Kidney (tissue), 13 donors: ENCODE measurements at regions not wholly inside any gene's neighbourhood (a gene's known extent, or its start where the extent isn't known, plus 50 kb on each side); places are given as distances from the start of the nearest gene placed in this dataset.

Experiments used
- DNase-seq, 5 donors: peaks; one replicate each; pipeline ENCODE4 v3.0.0-alpha.2; 2013 to 2020
- FAIRE-seq: peaks from 2 replicates; lab custom pipeline; 2012; peaks lifted over from hg19 to GRCh38; lab: Jason Lieb, UNC
- H3K27ac ChIP-seq, 2 donors: one replicate each; pipeline ENCODE4 v1.7.0; 2013; ENCODE audit warnings: low read depth in 2 of 2, low read length in 2 of 2, inconsistent platforms in 1 of 2
- H3K27me3 ChIP-seq: one replicate; pipeline ENCODE4 v1.7.1; 2013; ENCODE audit warnings: low read length, inconsistent platforms; ENCODE audit not compliant: control insufficient read depth, insufficient read depth
- H3K36me3 ChIP-seq, 3 donors: one replicate each; pipeline versions ENCODE4 v1.7.0 to v1.7.1; 2013; ENCODE audit warnings: low read length in 3 of 3, control low read depth in 1 of 3, inconsistent platforms in 1 of 3; ENCODE audit not compliant: insufficient read depth in 3 of 3, control insufficient read depth in 2 of 3
- H3K4me1 ChIP-seq, 3 donors: one replicate each; pipeline versions ENCODE4 v1.7.0 to v1.7.1; 2013; ENCODE audit warnings: low read length in 3 of 3, inconsistent platforms in 1 of 3, low read depth in 1 of 3; ENCODE audit not compliant: control insufficient read depth in 2 of 3, insufficient read depth in 2 of 3
- H3K4me3 ChIP-seq, 3 donors: one replicate each; pipeline versions ENCODE4 v1.7.0 to v1.8.1; 2013; ENCODE audit warnings: low read length in 3 of 3, control low read depth in 1 of 3, inconsistent platforms in 1 of 3
- H3K9ac ChIP-seq, 3 donors: one replicate each; pipeline versions ENCODE4 v1.7.0 to v1.7.1; 2013; ENCODE audit warnings: low read length in 3 of 3, control low read depth in 1 of 3, inconsistent platforms in 1 of 3
- H3K9me3 ChIP-seq, 3 donors: one replicate each; pipeline versions ENCODE4 v1.7.0 to v1.7.1; 2013; ENCODE audit warnings: low read length in 3 of 3, control low read depth in 1 of 3, inconsistent platforms in 1 of 3; ENCODE audit not compliant: control insufficient read depth in 2 of 3, insufficient read depth in 1 of 3
- intact Hi-C: fragments of 100-400 bp; cut with DNase I; formaldehyde crosslinking; loops from one replicate; pipeline ENCODE4 v1.11.1; 2022
- TF ChIP-seq, protein P1 (sequence below): IDR thresholded peaks from 3 replicates; pipeline ENCODE4 v1.5.1; 2012; ENCODE audit warnings: mild to moderate bottlenecking, moderate library complexity, borderline replicate concordance; ENCODE audit not compliant: insufficient read depth; ENCODE audit errors: extremely low read depth
- donor health status: control.
- donor health status: control.
- donor health status: control.
- donor health status: control.
- donor health status: control.
- donor health status: DM: yes; HTN: yes; CAD: no.
- donor health status: Normal renal cell carcinoma (clear cell type).

DNA sequence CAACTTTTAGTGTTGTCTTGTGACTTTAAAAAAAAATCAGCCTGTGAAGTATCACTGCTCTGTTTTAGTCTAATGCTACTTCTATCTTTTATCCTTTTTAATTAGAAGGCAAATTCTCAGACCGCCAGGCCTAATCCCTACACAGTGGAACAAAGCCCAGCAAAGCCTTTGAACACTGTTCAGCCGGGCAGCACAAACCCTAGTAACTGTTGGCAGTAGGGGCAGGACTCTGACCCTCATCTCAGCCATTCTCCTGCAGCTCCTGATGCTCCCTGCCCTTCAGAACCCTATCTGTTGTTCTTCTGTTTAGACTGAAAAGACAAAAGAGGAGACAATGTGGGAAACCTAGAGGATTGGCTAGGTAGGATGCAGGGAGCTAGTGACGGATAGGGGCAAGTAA lies 78.0 kb upstream of the OTX2 start:
- no peak for FAIRE-seq
- Histone ChIP-seq H3K27me3 (no peaks in the 10 kb centered on the region), H3K9me3 (no peaks in the 10 kb centered on the region), H3K36me3 (no peaks in the 10 kb centered on the region), H3K4me3 (no peak overlapping the region), H3K9ac (no peak overlapping the region), H3K4me1 (no peaks in the 10 kb centered on the region), H3K27ac (no peak overlapping the region)
- no peak for DNase-seq
- intact Hi-C loops, result no loop called here
- TF ChIP-seq, protein P1, sequence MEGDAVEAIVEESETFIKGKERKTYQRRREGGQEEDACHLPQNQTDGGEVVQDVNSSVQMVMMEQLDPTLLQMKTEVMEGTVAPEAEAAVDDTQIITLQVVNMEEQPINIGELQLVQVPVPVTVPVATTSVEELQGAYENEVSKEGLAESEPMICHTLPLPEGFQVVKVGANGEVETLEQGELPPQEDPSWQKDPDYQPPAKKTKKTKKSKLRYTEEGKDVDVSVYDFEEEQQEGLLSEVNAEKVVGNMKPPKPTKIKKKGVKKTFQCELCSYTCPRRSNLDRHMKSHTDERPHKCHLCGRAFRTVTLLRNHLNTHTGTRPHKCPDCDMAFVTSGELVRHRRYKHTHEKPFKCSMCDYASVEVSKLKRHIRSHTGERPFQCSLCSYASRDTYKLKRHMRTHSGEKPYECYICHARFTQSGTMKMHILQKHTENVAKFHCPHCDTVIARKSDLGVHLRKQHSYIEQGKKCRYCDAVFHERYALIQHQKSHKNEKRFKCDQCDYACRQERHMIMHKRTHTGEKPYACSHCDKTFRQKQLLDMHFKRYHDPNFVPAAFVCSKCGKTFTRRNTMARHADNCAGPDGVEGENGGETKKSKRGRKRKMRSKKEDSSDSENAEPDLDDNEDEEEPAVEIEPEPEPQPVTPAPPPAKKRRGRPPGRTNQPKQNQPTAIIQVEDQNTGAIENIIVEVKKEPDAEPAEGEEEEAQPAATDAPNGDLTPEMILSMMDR, result no peak

DNA sequence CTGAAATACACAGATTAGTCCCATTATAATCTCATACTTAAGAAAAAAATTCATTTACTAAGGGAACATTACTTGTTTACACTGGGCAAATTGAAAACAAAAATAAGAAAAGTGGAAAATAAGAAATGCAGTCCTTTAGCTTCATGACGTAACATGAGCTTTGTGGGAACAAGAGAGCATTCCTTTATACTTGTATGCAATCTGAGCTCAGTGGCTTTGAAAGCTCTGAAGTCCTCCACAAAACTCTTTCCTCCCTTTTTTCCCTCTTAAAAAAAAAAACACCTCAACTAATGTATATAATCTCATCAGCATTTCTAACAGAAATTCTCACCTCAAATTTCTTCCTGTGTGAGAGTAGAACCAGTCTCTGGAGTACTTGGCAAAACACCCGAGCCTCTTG lies 76.9 kb upstream of the OTX2 start:
- peak in 2 of 5 donors; percentile 42 to 45 for DNase-seq
- no peak for FAIRE-seq
- TF ChIP-seq, protein P1, result no peak
- Histone ChIP-seq H3K36me3 (no peaks in the 10 kb centered on the region), H3K9me3 (no peaks in the 10 kb centered on the region), H3K9ac (no peak overlapping the region), H3K4me3 (no peak overlapping the region), H3K27ac (no peak overlapping the region), H3K4me1 (no peaks in the 10 kb centered on the region), H3K27me3 (no peaks in the 10 kb centered on the region)
- intact Hi-C loops, result no loop called here

- DNase-seq (no peak), FAIRE-seq (no peak)
- Histone ChIP-seq H3K27me3 (no peaks in the 10 kb centered on the region), H3K9ac (no peak overlapping the region), H3K4me1 (no peaks in the 10 kb centered on the region), H3K4me3 (no peak overlapping the region), H3K27ac (no peak overlapping the region), H3K36me3 (no peaks in the 10 kb centered on the region), H3K9me3 (no peaks in the 10 kb centered on the region)
- intact Hi-C loops, result no loop called here
- TF ChIP-seq, protein P1, result no peak
Observed at GRCh38 chr14:56886471-56887062, 76.3 kb upstream of the OTX2 start.

DNA sequence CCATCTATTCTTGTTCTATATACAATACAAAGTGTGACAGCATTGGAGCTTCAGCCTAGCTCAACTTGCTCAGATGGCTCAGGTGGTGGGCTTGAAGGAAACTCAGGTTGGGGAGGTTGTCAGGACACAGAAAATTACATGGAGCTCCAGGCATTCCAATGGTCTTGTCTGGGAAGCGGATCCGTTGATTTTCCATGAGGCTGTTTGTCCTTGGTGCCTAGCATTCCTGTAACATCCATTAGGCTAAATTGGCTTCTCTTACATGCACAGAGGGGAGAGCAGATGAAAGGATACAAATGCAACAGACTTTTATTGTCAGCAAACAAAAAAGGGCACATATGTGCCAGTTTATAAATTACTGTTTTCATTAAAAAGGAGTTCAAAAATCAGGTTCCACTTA lies 75.5 kb upstream of the OTX2 start:
- H3K9me3 ChIP-seq, result no peaks in the 10 kb centered on the region
- H3K27ac ChIP-seq, result no peak overlapping the region
- no peak overlapping the region for H3K4me3 ChIP-seq
- no peaks in the 10 kb centered on the region for H3K4me1 ChIP-seq
- TF ChIP-seq, protein P1, result no peak
- DNase-seq (no peak), FAIRE-seq (no peak)
- H3K36me3 ChIP-seq, result no peaks in the 10 kb centered on the region
- H3K27me3 ChIP-seq, result no peaks in the 10 kb centered on the region
- intact Hi-C loops, result no loop called here
- no peak overlapping the region for H3K9ac ChIP-seq
